GM18951 (cell line): ENCODE measurements at regions not wholly inside any gene's neighbourhood (a gene's known extent, or its start where the extent isn't known, plus 50 kb on each side); places are given as distances from the start of the nearest gene placed in this dataset.

Experiments used
- POLR2A ChIP-seq: IDR thresholded peaks from 4 replicates; pipeline ENCODE4 v1.6.1; 2011; ENCODE audit warnings: mild to moderate bottlenecking; ENCODE audit not compliant: insufficient read length, insufficient read depth; ENCODE audit errors: extremely low read depth
- in situ Hi-C: fragments of 300-500 bp; cut with MboI; formaldehyde crosslinking; loops from one replicate; pipeline ENCODE4 v1.12.0; 2022; ENCODE audit warnings: low sequenced_read_pairs, mixed read lengths, inconsistent platforms; ENCODE audit not compliant: unreplicated experiment

GRCh38 chr5:8585230-8586018 is 716.5 kb downstream of the MTRR start:
- in situ Hi-C loops: no loop called here
- TF ChIP-seq POLR2A: no peak

DNA sequence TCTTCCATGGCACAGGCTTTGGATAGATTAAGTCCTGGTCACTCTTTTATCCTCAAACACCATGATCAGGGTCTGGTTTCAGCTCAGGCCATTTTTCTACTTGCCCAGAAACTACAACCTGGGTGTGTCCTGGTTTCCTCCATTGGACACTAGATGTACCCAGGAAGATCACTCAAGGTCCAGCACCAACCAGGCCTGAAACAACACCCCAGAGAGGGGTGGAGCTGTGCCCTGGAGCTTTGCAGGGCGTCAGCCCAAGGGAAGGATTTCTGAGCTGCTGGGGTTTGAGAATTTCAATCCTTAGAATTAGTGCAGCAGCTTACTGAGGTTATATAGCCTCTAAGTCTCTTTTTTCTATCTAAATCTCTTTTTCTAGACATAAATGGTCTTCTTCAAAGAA is 722.0 kb downstream of the MTRR start:
- in situ Hi-C loops: no loop called here

DNA sequence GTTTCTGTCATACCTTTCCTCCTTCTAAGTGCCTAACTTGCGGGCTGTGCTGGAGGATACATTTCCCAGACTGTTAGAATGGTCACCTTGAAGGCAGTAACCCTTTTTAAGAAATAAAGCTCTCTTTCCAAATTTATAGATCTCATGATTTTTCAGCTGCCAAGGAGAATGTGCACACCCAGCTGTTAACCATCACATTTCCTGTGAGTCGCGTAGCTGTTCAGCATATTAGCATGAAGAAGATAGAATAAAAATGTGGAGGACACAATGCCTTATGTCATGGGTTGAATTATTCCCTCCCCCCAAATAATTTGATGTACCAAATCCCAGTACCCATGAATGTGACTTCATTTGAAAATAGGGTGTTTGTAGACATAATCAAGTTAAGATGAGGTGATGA is 729.4 kb downstream of the MTRR start:
- TF ChIP-seq POLR2A: no peak

More for the DNA sequence above, 722.0 kb downstream of the MTRR start:
- TF ChIP-seq POLR2A: no peak

GRCh38 chr5:8598996-8599395 is 730.0 kb downstream of the MTRR start:
- TF ChIP-seq POLR2A: no peak
- in situ Hi-C loops: no loop called here

More for the DNA sequence above, 729.4 kb downstream of the MTRR start:
- in situ Hi-C loops: no loop called here

DNA sequence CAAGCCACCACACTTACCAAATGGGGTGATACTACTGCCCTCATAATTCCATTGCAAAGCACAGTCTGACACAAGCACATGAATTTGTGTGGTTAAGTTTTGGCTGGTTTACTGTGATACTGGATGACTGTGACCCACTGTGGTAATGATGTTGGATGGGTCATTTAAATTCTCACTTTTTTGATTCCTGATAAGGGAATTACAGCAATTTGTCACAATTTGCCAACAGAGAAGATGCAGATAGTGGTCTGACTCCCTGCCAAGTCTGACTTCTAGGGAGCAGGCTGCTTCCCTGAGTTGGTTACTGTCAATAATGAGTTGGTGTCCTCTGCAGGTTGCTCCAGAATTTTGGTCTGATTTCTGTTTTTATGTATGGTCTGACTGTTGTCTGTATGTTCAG is 731.9 kb downstream of the MTRR start:
- in situ Hi-C loops: no loop called here
- TF ChIP-seq POLR2A: no peak

GRCh38 chr5:8601831-8602354 is 732.9 kb downstream of the MTRR start:
- no peak for TF ChIP-seq POLR2A
- in situ Hi-C loops: no loop called here

GRCh38 chr5:8606231-8606630 is 737.3 kb downstream of the MTRR start:
- in situ Hi-C loops: no loop called here
- no peak for TF ChIP-seq POLR2A

DNA sequence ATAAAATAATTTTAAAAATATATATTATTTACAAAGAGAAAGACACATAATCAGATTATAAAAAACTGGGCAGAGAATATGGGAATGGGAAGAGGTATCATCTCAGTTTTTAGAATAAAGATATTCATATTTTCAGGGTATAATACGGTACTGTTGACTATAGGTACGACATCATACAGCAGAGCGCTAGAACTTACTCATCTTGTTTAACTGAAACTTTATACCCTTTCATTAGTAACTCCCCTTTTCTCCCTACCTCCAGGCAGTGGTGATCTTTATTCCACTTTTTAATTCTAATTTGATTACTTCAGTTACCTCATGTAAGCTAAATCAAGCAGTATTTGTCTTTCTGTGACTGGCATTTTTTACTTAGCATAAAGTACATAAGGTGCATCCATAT is 742.1 kb downstream of the MTRR start:
- in situ Hi-C loops: no loop called here
- no peak for TF ChIP-seq POLR2A

DNA sequence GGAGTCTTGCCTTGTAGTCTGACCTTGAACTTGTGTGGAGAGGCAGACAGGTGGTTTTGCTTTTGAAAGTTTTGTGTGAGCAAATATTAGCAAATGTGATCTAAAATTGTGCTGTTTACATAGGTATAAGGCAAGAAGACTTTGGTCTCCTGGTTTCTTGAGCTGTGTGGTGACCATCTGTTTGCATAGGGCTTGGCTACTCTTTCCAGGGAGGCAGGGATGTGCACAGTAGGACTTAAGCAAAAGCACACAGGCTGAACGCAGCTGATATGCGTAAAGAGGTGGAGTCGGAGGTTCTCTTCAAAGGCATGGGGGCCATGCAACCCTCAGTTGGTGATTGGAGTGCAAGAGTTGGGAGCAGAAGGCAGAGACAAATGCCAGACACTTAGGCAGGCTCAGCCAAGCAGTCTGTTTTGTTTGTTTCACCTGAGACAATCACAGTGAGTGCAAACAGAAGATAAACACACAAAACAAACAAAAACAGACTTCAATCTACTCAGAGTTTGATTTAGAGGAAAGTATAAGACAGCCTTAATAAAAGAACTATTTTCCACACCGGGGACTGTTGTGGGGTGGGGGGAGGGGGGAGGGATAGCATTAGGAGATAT is 744.2 kb downstream of the MTRR start:
- no peak for TF ChIP-seq POLR2A
- in situ Hi-C loops: no loop called here

- in situ Hi-C loops: no loop called here
- no peak for TF ChIP-seq POLR2A
Measured at GRCh38 chr5:8615142-8615858, 746.4 kb downstream of the MTRR start.

GRCh38 chr5:8628521-8628920 is 759.6 kb downstream of the MTRR start:
- TF ChIP-seq POLR2A: no peak

GRCh38 chr5:8633259-8633658 is 764.3 kb downstream of the MTRR start:
- in situ Hi-C loops: no loop called here
- no peak for TF ChIP-seq POLR2A

More at GRCh38 chr5:8628521-8628920, 759.6 kb downstream of the MTRR start:
- in situ Hi-C loops: no loop called here

- in situ Hi-C loops: no loop called here
- no peak for TF ChIP-seq POLR2A
Measured at GRCh38 chr5:8633696-8634095, 764.7 kb downstream of the MTRR start.
